ENCODE measurements at regions not wholly inside any gene's neighbourhood (a gene's known extent, or its start where the extent isn't known, plus 50 kb on each side); places are given as distances from the start of the nearest gene placed in this dataset.

DNA sequence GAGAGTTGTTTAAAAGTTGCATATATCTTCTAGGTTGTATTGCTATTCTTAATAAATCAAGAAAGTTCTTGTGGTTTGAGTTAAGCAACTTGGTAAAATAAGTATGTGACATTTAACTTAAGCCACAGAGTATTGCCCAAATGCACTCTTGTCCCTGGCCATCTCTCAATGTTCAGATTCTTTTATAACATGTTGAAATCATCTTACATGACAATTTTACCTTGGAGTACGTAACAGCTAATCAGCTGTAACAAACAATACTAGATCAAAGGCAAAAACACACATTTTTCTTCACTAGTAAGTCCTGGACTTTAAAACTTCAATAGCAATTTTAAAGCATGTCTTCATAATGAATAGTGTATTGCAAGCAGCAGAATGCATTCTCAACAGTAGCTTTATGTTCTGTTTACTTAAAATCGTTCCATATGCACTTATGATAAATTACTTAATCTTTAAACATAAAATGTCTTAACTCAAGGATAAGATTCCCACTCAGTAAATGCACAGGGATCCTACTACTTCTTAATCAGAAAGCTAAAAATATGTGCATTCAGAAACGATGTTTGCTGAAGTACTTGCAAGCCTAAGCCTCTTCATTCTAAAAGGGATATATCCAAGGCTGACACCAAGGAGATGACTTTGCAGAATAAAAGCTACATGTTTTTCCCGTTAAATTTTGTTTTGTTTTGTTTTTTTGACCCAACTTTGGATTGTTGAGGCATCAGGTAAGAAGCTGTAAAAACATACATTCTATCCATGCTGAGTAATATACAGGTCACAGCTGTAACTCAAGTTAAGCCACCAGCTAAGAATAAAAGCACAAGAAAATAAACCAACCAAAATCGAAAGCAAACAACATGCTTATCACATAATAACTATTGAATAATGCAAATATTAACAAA lies 86.1 kb upstream of the NFIB start:
- no peak for DNase-seq (ENCODE audit: low read depth in 2 of 2, low spot score in 1 of 2)

- no peak for DNase-seq (ENCODE audit: low read depth in 2 of 2, low spot score in 1 of 2)
Measured at GRCh38 chr9:14398473-14398872, 84.5 kb upstream of the NFIB start.

GRCh38 chr9:14396171-14396570 lies 82.2 kb upstream of the NFIB start:
- DNase-seq (ENCODE audit: low read depth in 2 of 2, low spot score in 1 of 2): no peak

DNA sequence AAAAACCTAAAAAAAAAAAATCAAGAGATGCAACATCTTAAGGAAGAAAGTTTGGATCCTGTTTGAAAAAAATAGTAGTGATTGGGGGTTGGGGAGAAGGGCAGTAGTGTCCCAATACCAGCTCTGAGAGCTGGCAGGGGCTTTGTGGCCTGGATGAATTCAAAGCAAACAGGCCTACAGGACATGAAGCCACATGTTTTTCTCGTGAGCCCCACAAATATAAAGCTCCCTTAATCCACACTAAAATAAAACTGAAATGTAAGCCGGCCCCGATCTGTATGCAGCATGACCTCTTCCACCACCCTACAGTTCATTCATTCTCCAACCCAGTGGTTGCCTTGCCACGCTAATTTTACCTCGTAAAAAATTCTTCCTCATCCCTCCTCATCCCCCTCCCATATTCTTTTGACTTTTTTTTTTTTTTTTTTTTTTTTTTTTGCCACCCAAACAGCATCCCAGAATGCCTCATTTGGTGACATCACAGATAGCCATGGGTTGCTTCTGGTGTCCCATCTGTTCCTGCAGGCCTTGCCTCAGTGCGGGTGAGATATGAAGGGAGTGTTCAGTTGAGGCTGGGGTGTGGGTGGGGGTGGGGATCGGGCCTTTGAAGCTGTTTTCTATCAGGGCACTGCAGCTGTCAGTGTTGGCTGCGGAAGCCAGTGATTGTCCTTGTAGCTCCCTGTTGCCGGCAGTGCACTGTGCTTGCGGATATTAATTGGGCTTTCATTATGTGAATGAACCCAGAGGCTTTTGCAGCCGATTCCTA lies 81.6 kb upstream of the NFIB start:
- no peak for DNase-seq (ENCODE audit: low read depth in 2 of 2, low spot score in 1 of 2)

DNA sequence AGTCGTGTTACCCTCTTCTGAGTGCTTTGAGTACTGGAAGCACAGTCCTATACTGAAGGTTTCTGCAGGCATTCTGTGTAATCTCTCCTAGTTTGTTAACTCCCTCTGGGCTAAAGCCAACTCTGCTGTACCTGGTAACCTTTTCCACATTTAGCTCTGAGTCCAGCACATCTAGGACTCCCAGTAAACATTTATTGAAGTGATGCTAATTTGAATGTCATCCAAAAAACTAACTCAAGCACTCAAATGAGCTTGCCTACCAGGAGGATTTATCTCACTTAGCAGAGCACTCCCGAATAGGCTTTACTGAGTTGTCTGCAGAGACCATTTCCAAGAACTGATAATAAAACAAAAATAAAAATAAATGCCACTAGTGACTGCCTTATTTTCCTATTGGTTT lies 79.5 kb upstream of the NFIB start:
- no peak for DNase-seq (ENCODE audit: low read depth in 2 of 2, low spot score in 1 of 2)

GRCh38 chr9:14391620-14392019 lies 77.7 kb upstream of the NFIB start:
- DNase-seq (ENCODE audit: low read depth in 2 of 2, low spot score in 1 of 2): no peak

DNA sequence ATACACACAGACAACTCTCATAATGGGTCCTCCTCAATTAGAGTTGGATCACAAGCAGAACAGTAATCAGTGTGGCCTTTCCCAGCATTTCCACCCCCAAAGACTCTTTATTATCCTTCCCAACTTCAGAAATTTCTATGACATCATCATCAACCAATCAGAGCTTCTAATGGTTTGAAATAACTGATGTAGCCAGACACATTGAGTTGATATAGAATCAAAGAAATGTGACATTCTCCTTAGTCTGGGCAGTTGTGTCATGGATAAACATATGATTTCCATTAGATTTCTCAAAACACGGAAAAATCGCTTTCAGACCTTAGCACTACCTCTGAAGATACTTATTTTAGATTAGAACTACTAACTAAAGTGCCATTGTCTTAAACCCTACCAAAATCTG lies 75.7 kb upstream of the NFIB start:
- DNase-seq (ENCODE audit: low read depth in 2 of 2, low spot score in 1 of 2): no peak

- no peak for DNase-seq (ENCODE audit: low read depth in 2 of 2, low spot score in 1 of 2)
Measured at GRCh38 chr9:14389146-14389545, 75.2 kb upstream of the NFIB start.

DNA sequence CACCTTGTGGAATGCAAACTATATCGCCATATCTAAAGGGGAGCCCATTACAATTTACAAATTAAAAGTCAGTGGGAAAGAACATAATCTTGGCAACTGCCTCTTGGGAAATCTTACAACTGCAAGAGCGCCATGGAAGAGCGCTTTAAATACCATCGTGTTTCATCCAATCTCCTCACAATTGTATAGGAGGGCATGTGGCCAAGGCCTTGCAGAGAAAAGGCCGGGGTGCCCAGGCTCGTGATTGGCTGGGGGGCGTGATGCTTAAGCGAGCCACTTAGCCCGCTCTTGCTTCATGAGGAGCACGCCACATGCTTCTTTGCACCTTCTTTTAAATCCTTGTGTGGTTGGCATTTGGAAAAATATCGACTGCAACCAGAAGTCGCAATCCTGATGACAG lies 69.8 kb upstream of the NFIB start:
- no peak for DNase-seq (ENCODE audit: low read depth in 2 of 2, low spot score in 1 of 2)

- DNase-seq (ENCODE audit: low read depth in 2 of 2, low spot score in 1 of 2): no peak
Measured at GRCh38 chr9:14383294-14383693, 69.4 kb upstream of the NFIB start.

DNA sequence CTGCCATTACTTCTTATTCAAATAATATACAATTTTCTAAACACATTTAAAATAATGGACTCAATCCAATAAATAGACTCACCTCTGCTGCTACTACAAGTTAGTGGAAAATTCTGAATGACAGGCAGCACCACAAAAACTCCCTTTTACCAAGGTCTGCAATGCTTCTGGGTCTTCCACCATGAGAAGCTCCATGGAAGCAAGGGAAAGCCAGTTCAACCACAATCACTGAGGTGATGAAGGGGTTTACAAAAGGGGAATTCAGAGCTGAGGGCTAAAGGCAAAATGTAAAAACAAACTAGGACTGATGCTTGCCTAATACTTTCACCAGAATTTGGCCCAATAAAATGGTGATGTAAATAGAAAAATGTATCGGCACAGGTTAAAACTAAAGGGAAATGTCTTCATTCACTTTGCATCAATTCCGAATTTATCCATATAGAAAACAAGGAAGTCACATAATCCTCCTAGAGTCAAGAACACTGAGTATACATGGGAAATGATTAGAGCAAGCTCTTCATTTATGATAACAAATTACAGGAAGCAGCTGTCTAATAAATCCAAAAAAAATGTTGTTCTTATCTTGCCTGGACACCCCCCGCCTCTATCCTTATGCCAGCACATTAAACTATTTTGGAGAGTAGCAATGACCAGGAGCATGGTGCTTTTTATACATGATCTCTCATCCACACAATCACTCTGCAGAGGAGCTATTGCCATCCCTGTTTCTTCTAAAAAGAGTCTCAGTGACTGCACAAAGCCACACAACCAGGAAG lies 66.3 kb upstream of the NFIB start:
- DNase-seq (ENCODE audit: low read depth in 2 of 2, low spot score in 1 of 2): no peak

DNA sequence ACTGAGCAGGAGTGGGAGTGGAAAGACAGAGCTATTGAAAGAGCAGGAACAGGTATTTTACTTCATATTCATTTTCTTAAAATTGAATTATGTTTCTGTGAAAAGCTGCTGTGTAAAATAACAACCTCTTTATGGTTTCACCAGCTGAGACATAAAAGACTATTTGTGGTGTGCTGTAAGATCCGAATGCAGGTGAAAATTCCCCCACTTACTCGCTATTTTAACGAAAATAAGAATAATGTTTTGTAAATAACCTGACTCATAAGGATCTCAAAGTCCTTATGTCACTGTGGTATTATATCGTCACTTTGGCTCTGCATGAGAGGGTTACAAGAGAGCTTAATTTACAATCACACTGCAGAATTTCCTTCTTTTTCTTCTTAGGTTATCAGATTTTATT lies 65.3 kb upstream of the NFIB start:
- DNase-seq (ENCODE audit: low read depth in 2 of 2, low spot score in 1 of 2): no peak

DNA sequence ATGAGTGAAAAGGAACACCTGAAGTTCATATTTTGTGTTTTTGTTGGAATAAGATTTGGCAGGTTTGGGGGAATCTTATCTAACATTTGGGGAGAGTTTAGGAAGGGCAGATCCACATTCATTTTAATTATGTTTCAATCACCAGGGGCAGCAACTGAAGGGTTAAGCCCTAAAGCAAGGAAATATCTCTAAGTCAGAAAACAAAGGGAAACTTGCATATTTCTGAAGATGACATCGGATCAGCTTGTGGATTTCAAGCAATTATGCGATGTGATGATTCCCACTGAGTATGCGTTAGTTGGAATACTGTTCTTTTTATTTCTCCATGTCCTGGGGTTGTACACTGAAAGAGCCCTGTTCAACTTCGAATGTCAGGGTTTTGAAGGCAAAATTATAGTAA lies 59.8 kb upstream of the NFIB start:
- no peak for DNase-seq (ENCODE audit: low read depth in 2 of 2, low spot score in 1 of 2)

- DNase-seq (ENCODE audit: low read depth in 2 of 2, low spot score in 1 of 2): no peak
Measured at GRCh38 chr9:14373336-14373666, 59.4 kb upstream of the NFIB start.

DNA sequence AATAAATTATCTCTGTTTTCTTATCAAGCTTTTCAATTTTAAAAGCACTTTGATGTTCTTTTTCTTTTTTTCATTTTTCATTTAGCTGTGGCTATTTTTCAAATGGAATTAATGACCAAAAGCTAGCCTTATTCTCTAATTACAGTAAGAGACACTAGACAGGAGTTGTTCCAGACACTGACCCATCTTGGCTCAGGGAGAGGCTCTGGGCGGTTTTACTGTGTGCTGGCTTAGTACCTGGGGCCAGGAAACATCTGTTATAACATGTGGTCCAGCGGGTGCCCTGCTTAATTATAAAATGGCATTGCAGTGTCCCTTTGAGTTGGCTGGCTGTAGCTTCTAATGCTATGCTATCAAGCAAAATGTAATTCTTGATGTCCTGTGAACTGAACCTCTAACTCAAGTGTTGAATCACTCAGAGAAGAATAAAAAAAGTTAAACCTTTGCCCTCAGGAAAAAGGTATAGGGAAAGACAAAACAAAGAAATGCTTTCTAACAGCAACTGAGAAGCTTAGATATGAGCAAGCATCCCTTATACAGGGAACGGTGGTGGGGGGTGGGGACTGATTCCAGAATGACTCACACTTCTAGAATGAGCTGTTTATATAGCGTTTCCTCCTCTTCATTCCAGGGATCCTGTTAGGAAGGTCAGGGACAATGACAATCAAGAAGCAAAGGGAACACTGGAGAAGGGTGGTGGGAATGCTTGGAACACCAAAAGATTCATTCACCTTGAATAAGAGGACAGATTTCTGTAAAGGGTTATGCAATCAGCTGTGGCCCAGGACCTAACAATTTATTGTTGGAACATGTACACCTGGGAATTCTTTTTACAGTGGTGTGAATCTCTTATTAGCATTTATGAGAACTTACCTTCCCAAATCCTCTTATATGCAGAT lies 58.7 kb upstream of the NFIB start:
- DNase-seq (ENCODE audit: low read depth in 2 of 2, low spot score in 1 of 2): no peak

DNA sequence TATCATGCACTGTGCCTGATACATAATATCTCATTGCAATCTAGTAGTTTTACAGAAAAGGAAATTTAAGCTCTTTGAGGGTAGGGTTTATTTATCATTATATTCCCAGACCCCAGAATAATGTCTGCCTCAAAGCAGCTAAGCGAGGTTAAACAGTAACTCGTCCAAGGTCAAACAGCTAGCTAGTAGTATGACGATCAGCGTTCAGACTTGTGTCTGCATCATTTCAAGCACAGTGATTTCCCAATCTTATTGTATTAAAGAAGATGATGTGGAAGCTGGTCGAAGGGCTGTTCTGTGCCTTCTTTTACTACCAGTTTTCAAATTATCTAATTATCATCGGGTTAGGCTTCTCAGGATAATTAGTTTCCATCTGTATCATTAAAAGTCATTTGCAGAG lies 55.1 kb upstream of the NFIB start:
- DNase-seq (ENCODE audit: low read depth in 2 of 2, low spot score in 1 of 2): no peak

DNA sequence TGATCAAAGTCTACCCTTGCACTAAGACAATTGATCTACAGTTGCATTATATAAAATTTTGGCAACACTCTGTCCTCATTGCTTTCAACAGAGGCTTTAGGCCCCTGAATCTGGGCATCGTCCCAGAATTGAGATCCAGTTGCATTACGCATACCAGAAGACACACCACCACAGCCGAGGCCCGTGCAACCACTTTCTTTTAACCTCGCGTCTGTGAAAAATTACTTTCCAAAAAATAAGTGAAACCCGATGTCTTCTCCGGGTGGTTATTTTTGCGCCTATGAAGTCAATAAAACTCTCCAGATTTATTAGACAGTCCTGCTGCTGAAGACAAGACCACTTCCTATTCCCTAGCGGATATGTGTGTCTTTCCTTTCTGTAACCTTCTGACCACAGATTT lies 52.1 kb upstream of the NFIB start:
- no peak for DNase-seq (ENCODE audit: low read depth in 2 of 2, low spot score in 1 of 2)

DNA sequence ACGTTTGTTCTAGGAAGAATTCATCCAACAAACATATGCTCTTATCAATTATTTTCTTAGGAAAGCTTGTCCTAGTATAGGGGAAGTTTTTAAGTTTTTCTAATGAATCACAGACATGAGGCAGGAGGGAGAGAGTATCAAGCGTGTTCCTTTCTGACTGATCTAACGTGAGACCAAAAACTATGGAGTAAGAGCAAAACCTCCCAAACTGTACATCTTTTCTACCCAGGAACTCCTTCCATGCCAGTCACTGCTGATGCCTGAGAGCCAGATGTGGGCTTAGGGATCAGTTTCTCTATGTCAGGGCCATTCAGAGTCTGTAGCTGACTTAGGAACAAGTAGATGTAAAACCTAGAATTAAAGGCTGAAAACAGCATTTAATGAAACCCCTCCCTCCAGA lies 51.7 kb upstream of the NFIB start:
- DNase-seq (ENCODE audit: low read depth in 2 of 2, low spot score in 1 of 2): no peak

Measured in stimulated activated CD8-positive, alpha-beta memory T cell treated with anti-CD3 and anti-CD28 coated beads, Interleukin-4, amount 100 ng/mL, for 4 hours (primary cell).